CD4-positive, CD25-positive, alpha-beta regulatory T cell (primary cell): ENCODE measurements at regions not wholly inside any gene's neighbourhood (a gene's known extent, or its start where the extent isn't known, plus 50 kb on each side); places are given as distances from the start of the nearest gene placed in this dataset.

Experiments
- ATAC-seq, 2 donors: fragments of 150-1000 bp; cut with Tn5 transposase; one replicate each; pipeline ENCODE4 v1.10.0; 2021; ENCODE audit warnings: low read depth in 2 of 2, moderate number of reproducible peaks in 2 of 2, moderate library complexity in 1 of 2
- DNase-seq, 3 donors: peaks; one replicate each; pipeline versions ENCODE4 v3.0.0 to v3.0.0-alpha.2; 2012 to 2022; ENCODE audit warnings: mixed read lengths in 1 of 3
- H3K27ac ChIP-seq: one replicate; pipeline ENCODE4 v1.7.0; 2013; ENCODE audit warnings: mild to moderate bottlenecking, low read length; ENCODE audit not compliant: insufficient read depth, poor library complexity, severe bottlenecking
- H3K27me3 ChIP-seq: one replicate; pipeline ENCODE4 v1.7.0; 2013; ENCODE audit warnings: low read length; ENCODE audit not compliant: control insufficient read depth, insufficient read depth
- H3K36me3 ChIP-seq: one replicate; pipeline ENCODE4 v1.7.0; 2013; ENCODE audit warnings: mild to moderate bottlenecking, low read length, moderate library complexity; ENCODE audit not compliant: control insufficient read depth, insufficient read depth
- H3K4me1 ChIP-seq: 2 replicates; pipeline ENCODE4 v1.7.0; 2013; ENCODE audit warnings: mild to moderate bottlenecking, low read length; ENCODE audit not compliant: insufficient read depth, control insufficient read depth, poor library complexity, severe bottlenecking
- H3K4me3 ChIP-seq: one replicate; pipeline ENCODE4 v1.7.0; 2013; ENCODE audit warnings: low read depth, mild to moderate bottlenecking, low read length, moderate library complexity
- H3K9me3 ChIP-seq, 2 experiments: 1 replicate in 1 of 2; 2 replicates in 1 of 2; pipeline ENCODE4 v1.7.0; 2013; ENCODE audit warnings: low read length in 2 of 2, mild to moderate bottlenecking in 1 of 2, moderate library complexity in 1 of 2; ENCODE audit not compliant: control insufficient read depth in 2 of 2
- H3K27ac Mint-ChIP-seq, 3 donors: one replicate each; pipeline ENCODE4 v1.8.0; 2020 to 2022; ENCODE audit warnings: mild to moderate bottlenecking in 3 of 3, mixed read lengths in 3 of 3, moderate library complexity in 2 of 3
- H3K27me3 Mint-ChIP-seq: one replicate; pipeline ENCODE4 v1.8.0; 2022; ENCODE audit warnings: mild to moderate bottlenecking, mixed read lengths
- H3K36me3 Mint-ChIP-seq: one replicate; pipeline ENCODE4 v1.8.0; 2020; ENCODE audit warnings: mixed read lengths
- H3K4me1 Mint-ChIP-seq, 4 donors: one replicate each; pipeline ENCODE4 v1.8.0; 2020 to 2022; ENCODE audit warnings: mixed read lengths in 4 of 4, mild to moderate bottlenecking in 1 of 4
- H3K4me3 Mint-ChIP-seq, 4 donors: one replicate each; pipeline ENCODE4 v1.8.0; 2020 to 2022; ENCODE audit warnings: mild to moderate bottlenecking in 4 of 4, mixed read lengths in 4 of 4, moderate library complexity in 3 of 4
- H3K9me3 Mint-ChIP-seq, 7 donors: one replicate each; pipeline ENCODE4 v1.8.0; 2020 to 2022; ENCODE audit warnings: mixed read lengths in 7 of 7, mild to moderate bottlenecking in 3 of 7, moderate library complexity in 2 of 7

- no peaks in the 10 kb centered on the region for H3K36me3 Mint-ChIP-seq
- ATAC-seq: no peak
- no peaks in the 10 kb centered on the region for H3K27me3 ChIP-seq
- no peak overlapping the region for H3K27ac ChIP-seq
- no peak overlapping the region for H3K4me3 ChIP-seq
- no peaks in the 10 kb centered on the region for H3K36me3 ChIP-seq
- H3K9me3 ChIP-seq: peaks cover 0 to 2% of the 10 kb centered on the region in 2 experiments
- no peaks in the 10 kb centered on the region for H3K4me1 Mint-ChIP-seq
- H3K4me3 Mint-ChIP-seq: no peak overlapping the region
- peaks cover 0 to 11% (median 6%) of the 10 kb centered on the region in 7 donors for H3K9me3 Mint-ChIP-seq
- H3K27me3 Mint-ChIP-seq: peaks cover 8% of the 10 kb centered on the region
- no peaks in the 10 kb centered on the region for H3K4me1 ChIP-seq
- no peak for DNase-seq
- no peak overlapping the region for H3K27ac Mint-ChIP-seq
Measured at GRCh38 chr6:167720456-167721285, 106.0 kb upstream of the AFDN start.

- Mint-ChIP-seq H3K9me3 (peaks cover 0 to 11% (median 6%) of the 10 kb centered on the region in 7 donors), H3K36me3 (no peaks in the 10 kb centered on the region), H3K27ac (no peak overlapping the region), H3K4me1 (no peaks in the 10 kb centered on the region), H3K27me3 (peaks cover 8% of the 10 kb centered on the region), H3K4me3 (no peak overlapping the region)
- H3K27me3 ChIP-seq: no peaks in the 10 kb centered on the region
- H3K9me3 ChIP-seq: peaks cover 0 to 2% of the 10 kb centered on the region in 2 experiments
- H3K4me3 ChIP-seq: no peak overlapping the region
- H3K4me1 ChIP-seq: no peaks in the 10 kb centered on the region
- ATAC-seq (no peak), DNase-seq (no peak)
- no peaks in the 10 kb centered on the region for H3K36me3 ChIP-seq
- H3K27ac ChIP-seq: no peak overlapping the region
Measured at GRCh38 chr6:167721291-167721690, 105.4 kb upstream of the AFDN start.

- peaks cover 0 to 2% of the 10 kb centered on the region in 2 experiments for H3K9me3 ChIP-seq
- Mint-ChIP-seq H3K36me3 (no peaks in the 10 kb centered on the region), H3K4me3 (no peak overlapping the region), H3K4me1 (no peaks in the 10 kb centered on the region), H3K27ac (no peak overlapping the region), H3K9me3 (peaks cover 0 to 9% (median 5%) of the 10 kb centered on the region in 7 donors), H3K27me3 (peaks cover 2% of the 10 kb centered on the region)
- no peaks in the 10 kb centered on the region for H3K36me3 ChIP-seq
- no peak for ATAC-seq
- H3K27ac ChIP-seq: no peak overlapping the region
- no peaks in the 10 kb centered on the region for H3K27me3 ChIP-seq
- no peak overlapping the region for H3K4me3 ChIP-seq
- no peak for DNase-seq
- no peaks in the 10 kb centered on the region for H3K4me1 ChIP-seq
Measured at GRCh38 chr6:167722634-167723309, 103.9 kb upstream of the AFDN start.

- no peak for ATAC-seq
- Mint-ChIP-seq H3K27me3 (no peaks in the 10 kb centered on the region), H3K4me1 (no peaks in the 10 kb centered on the region), H3K4me3 (no peak overlapping the region), H3K9me3 (peaks cover 0 to 9% (median 2%) of the 10 kb centered on the region in 7 donors), H3K36me3 (no peaks in the 10 kb centered on the region), H3K27ac (no peak overlapping the region)
- Histone ChIP-seq H3K9me3 (peaks cover 0 to 2% of the 10 kb centered on the region in 2 experiments), H3K27ac (no peak overlapping the region), H3K36me3 (no peaks in the 10 kb centered on the region), H3K4me1 (no peaks in the 10 kb centered on the region), H3K4me3 (no peak overlapping the region), H3K27me3 (no peaks in the 10 kb centered on the region)
- no peak for DNase-seq
Measured at GRCh38 chr6:167726043-167726621, 100.6 kb upstream of the AFDN start.

DNA sequence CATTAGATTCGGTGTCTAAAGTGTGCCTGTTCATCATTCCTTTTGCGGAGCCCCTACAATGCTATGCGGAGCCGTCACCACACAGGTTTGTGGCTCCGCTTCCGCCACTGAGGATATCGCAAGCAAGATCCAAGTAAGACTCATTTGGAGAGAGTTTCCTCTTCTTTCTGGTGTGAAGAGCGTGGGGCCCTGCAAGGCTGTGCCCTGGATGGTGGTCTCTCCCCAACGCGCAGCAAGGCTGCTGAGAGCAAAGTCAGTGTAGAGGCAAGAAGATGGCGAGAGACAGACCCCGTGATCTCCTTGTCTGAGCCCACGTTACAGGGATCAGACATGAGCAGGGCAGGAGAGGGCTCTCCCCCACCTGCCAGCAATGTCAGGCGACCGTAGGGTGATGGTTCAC is 96.3 kb upstream of the AFDN start:
- Mint-ChIP-seq H3K4me1 (no peaks in the 10 kb centered on the region), H3K9me3 (peaks cover 0 to 3% (median 0%) of the 10 kb centered on the region in 7 donors), H3K27ac (no peak overlapping the region), H3K36me3 (no peaks in the 10 kb centered on the region), H3K27me3 (no peaks in the 10 kb centered on the region), H3K4me3 (no peak overlapping the region)
- no peaks in the 10 kb centered on the region for H3K36me3 ChIP-seq
- ATAC-seq: no peak
- no peak overlapping the region for H3K4me3 ChIP-seq
- no peaks in the 10 kb centered on the region for H3K4me1 ChIP-seq
- no peak overlapping the region for H3K27ac ChIP-seq
- H3K9me3 ChIP-seq: no peaks in the 10 kb centered on the region
- no peaks in the 10 kb centered on the region for H3K27me3 ChIP-seq
- no peak for DNase-seq

DNA sequence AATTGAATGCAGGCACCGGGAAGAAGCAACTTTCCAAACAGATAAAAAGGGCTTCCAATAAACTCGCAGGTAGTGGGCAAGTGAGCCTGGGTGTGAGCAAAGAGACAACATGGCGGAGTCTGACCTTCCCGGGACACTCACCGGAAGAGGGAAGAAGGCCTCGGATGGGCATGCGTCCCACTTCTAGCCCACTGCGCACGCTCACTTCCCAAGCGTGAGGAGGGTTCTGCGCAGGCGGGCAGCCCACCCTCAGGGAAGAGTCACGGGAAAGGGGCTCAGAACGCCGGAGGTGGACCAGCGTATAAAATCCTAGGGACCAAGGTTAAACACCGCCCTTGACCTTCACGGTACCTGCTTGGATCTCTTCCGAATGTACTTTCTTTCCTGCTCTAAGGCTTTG is 95.5 kb upstream of the AFDN start:
- Mint-ChIP-seq H3K27ac (no peak overlapping the region), H3K9me3 (peaks cover 0 to 3% (median 0%) of the 10 kb centered on the region in 7 donors), H3K27me3 (no peaks in the 10 kb centered on the region), H3K36me3 (no peaks in the 10 kb centered on the region), H3K4me3 (no peak overlapping the region), H3K4me1 (no peaks in the 10 kb centered on the region)
- H3K27ac ChIP-seq: no peak overlapping the region
- H3K4me1 ChIP-seq: no peaks in the 10 kb centered on the region
- no peaks in the 10 kb centered on the region for H3K9me3 ChIP-seq
- H3K36me3 ChIP-seq: no peaks in the 10 kb centered on the region
- no peaks in the 10 kb centered on the region for H3K27me3 ChIP-seq
- ATAC-seq: no peak
- DNase-seq: no peak
- no peak overlapping the region for H3K4me3 ChIP-seq

GRCh38 chr6:167731731-167732422 is 94.8 kb upstream of the AFDN start:
- H3K36me3 ChIP-seq: no peaks in the 10 kb centered on the region
- no peaks in the 10 kb centered on the region for H3K27me3 ChIP-seq
- Mint-ChIP-seq H3K27ac (no peak overlapping the region), H3K4me1 (no peaks in the 10 kb centered on the region), H3K9me3 (peaks cover 0 to 3% (median 0%) of the 10 kb centered on the region in 7 donors), H3K27me3 (no peaks in the 10 kb centered on the region), H3K36me3 (no peaks in the 10 kb centered on the region), H3K4me3 (no peak overlapping the region)
- no peaks in the 10 kb centered on the region for H3K9me3 ChIP-seq
- no peak overlapping the region for H3K27ac ChIP-seq
- no peak overlapping the region for H3K4me3 ChIP-seq
- DNase-seq (no peak), ATAC-seq (no peak)
- H3K4me1 ChIP-seq: no peaks in the 10 kb centered on the region
